ENCODE measurements at regions not wholly inside any gene's neighbourhood (a gene's known extent, or its start where the extent isn't known, plus 50 kb on each side); places are given as distances from the start of the nearest gene placed in this dataset.

GRCh38 chr1:42013881-42014470, 95.3 kb upstream of the HIVEP3 start:
- no peak overlapping the region for H3K4me3 ChIP-seq (ENCODE audit: low read length)
- TF ChIP-seq, protein P1, sequence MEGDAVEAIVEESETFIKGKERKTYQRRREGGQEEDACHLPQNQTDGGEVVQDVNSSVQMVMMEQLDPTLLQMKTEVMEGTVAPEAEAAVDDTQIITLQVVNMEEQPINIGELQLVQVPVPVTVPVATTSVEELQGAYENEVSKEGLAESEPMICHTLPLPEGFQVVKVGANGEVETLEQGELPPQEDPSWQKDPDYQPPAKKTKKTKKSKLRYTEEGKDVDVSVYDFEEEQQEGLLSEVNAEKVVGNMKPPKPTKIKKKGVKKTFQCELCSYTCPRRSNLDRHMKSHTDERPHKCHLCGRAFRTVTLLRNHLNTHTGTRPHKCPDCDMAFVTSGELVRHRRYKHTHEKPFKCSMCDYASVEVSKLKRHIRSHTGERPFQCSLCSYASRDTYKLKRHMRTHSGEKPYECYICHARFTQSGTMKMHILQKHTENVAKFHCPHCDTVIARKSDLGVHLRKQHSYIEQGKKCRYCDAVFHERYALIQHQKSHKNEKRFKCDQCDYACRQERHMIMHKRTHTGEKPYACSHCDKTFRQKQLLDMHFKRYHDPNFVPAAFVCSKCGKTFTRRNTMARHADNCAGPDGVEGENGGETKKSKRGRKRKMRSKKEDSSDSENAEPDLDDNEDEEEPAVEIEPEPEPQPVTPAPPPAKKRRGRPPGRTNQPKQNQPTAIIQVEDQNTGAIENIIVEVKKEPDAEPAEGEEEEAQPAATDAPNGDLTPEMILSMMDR (conservative IDR thresholded peaks at IDR 0.05; ENCODE audit: low read length), result no peak
- peak; percentile 35 for DNase-seq (ENCODE audit: low read depth)

GRCh38 chr1:42012852-42013251, 94.1 kb upstream of the HIVEP3 start:
- H3K4me3 ChIP-seq (ENCODE audit: low read length), result no peak overlapping the region
- TF ChIP-seq, protein P1 (conservative IDR thresholded peaks at IDR 0.05; ENCODE audit: low read length), result no peak
- no peak for DNase-seq (ENCODE audit: low read depth)

GRCh38 chr1:42010381-42010780, 91.7 kb upstream of the HIVEP3 start:
- no peak for DNase-seq (ENCODE audit: low read depth)
- TF ChIP-seq, protein P1 (conservative IDR thresholded peaks at IDR 0.05; ENCODE audit: low read length), result no peak
- no peak overlapping the region for H3K4me3 ChIP-seq (ENCODE audit: low read length)

DNA sequence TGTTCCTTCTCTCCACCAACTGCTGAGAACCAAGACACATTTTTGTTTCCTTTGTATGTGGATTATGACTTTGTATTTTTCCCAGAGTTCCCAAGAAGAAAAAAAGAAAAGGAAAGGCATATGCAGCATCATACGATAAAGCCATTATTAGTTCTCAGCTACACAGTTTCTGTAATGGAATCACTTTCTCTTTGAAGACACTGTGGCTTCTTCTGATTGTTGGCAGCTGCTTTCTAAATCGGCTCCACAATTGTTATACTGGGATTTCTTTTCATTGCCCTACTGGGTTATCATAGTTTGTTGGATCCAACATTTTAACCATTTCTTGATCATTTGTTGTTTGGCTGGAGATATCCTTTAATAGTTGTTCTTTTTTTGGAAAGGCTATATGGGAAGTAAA, 89.5 kb upstream of the HIVEP3 start:
- no peak for DNase-seq (ENCODE audit: low read depth)
- no peak overlapping the region for H3K4me3 ChIP-seq (ENCODE audit: low read length)

GRCh38 chr1:42006836-42007235, 88.1 kb upstream of the HIVEP3 start:
- TF ChIP-seq, protein P1 (conservative IDR thresholded peaks at IDR 0.05; ENCODE audit: low read length), result no peak
- H3K4me3 ChIP-seq (ENCODE audit: low read length), result no peak overlapping the region
- peak; percentile 35 for DNase-seq (ENCODE audit: low read depth)

More for the DNA sequence above, 89.5 kb upstream of the HIVEP3 start:
- TF ChIP-seq, protein P1 (conservative IDR thresholded peaks at IDR 0.05; ENCODE audit: low read length), result no peak

DNA sequence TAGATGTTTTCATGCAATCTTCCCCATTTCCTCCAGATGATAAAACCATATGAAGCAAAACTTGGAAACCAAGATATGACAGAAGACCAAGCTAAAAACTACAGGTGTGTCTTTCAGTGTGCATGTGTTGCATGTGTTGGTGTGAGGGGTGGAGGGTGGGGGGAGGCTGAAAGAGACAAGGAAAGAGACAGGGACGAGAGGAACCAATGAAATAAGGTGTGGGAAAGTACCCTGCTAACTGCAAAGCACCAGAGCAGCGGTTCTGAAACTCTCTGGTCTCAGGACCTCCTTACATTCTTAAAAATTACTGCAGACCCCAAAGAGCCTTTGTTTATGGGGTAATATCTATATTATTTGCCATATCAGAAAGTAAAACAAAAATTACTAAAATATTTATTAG, 87.4 kb upstream of the HIVEP3 start:
- TF ChIP-seq, protein P1 (conservative IDR thresholded peaks at IDR 0.05; ENCODE audit: low read length), result no peak
- no peak for DNase-seq (ENCODE audit: low read depth)

DNA sequence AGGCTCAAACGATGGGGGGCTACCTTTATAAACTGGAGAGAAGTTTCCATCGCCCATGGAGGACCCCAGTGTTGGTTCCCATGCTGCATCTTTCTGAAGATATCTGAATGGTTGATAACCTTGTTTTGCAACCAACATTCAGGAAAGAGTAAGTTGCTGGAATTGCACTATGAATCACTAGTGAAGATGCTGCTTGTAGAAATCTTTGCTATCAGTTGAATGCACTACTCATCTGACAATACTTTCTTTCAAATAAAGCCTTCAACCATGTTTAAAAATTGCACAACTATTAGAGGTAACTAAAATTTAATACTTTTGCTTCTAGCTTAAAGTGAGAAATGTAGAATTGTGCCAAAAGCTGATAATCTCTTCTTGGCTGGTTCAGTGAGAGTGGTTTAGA, 86.8 kb upstream of the HIVEP3 start:
- TF ChIP-seq, protein P1 (conservative IDR thresholded peaks at IDR 0.05; ENCODE audit: low read length), result no peak
- DNase-seq (ENCODE audit: low read depth), result no peak
- H3K4me3 ChIP-seq (ENCODE audit: low read length), result no peak overlapping the region

More for the DNA sequence above, 87.4 kb upstream of the HIVEP3 start:
- H3K4me3 ChIP-seq (ENCODE audit: low read length), result no peak overlapping the region

Measured in AG10803 (cell line).